ENCODE measurements at regions not wholly inside any gene's neighbourhood (a gene's known extent, or its start where the extent isn't known, plus 50 kb on each side); places are given as distances from the start of the nearest gene placed in this dataset.
A peak's percentile ranks its signal among the peaks of the same experiment; 100 is the strongest.
"Not testable (repeated sequence)": the region's sequence is repeated elsewhere in the genome, so short reads cannot be mapped to it uniquely, and the experiment has no call there.

- no peak overlapping the region for H3K27ac ChIP-seq
- DNase-seq (ENCODE audit: low read depth, low spot score): no peak
Measured at GRCh38 chrX:144494074-144494473, 610.2 kb downstream of the UBE2NL start.

- H3K27ac ChIP-seq: no peak overlapping the region
- no peak for DNase-seq (ENCODE audit: low read depth, low spot score)
Measured at GRCh38 chrX:144531877-144532276, 648.0 kb downstream of the UBE2NL start.

- H3K27ac ChIP-seq: no peak overlapping the region
- no peak for DNase-seq (ENCODE audit: low read depth, low spot score)
Measured at GRCh38 chrX:144566592-144566991, 680.7 kb upstream of the SPANXN1 start.

GRCh38 chrX:144586756-144587155 lies 660.5 kb upstream of the SPANXN1 start:
- H3K27ac ChIP-seq: no peak overlapping the region
- peak; percentile 5 for DNase-seq (ENCODE audit: low read depth, low spot score)

- H3K27ac ChIP-seq: no peak overlapping the region
- DNase-seq (ENCODE audit: low read depth, low spot score): no peak
Measured at GRCh38 chrX:144592036-144592435, 655.3 kb upstream of the SPANXN1 start.

GRCh38 chrX:144601010-144601409 lies 646.3 kb upstream of the SPANXN1 start:
- H3K27ac ChIP-seq: no peak overlapping the region
- DNase-seq (ENCODE audit: low read depth, low spot score): no peak

GRCh38 chrX:144612076-144612475 lies 635.2 kb upstream of the SPANXN1 start:
- no peak overlapping the region for H3K27ac ChIP-seq

GRCh38 chrX:144616317-144616716 lies 631.0 kb upstream of the SPANXN1 start:
- peak; percentile 0 for DNase-seq (ENCODE audit: low read depth, low spot score)
- H3K27ac ChIP-seq: no peak overlapping the region

More at GRCh38 chrX:144612076-144612475, 635.2 kb upstream of the SPANXN1 start:
- DNase-seq (ENCODE audit: low read depth, low spot score): no peak

GRCh38 chrX:144627947-144628346 lies 619.4 kb upstream of the SPANXN1 start:
- no peak for DNase-seq (ENCODE audit: low read depth, low spot score)
- H3K27ac ChIP-seq: peak overlapping the region; percentile 23

- DNase-seq (ENCODE audit: low read depth, low spot score): not testable (repeated sequence)
- peak overlapping the region; percentile 32 for H3K27ac ChIP-seq
Measured at GRCh38 chrX:144634451-144634850, 612.9 kb upstream of the SPANXN1 start.

GRCh38 chrX:144637731-144638130 lies 609.6 kb upstream of the SPANXN1 start:
- DNase-seq (ENCODE audit: low read depth, low spot score): peak; percentile 0
- no peak overlapping the region for H3K27ac ChIP-seq

GRCh38 chrX:144648788-144649187 lies 598.5 kb upstream of the SPANXN1 start:
- no peak for DNase-seq (ENCODE audit: low read depth, low spot score)
- no peak overlapping the region for H3K27ac ChIP-seq

GRCh38 chrX:144681501-144681900 lies 565.8 kb upstream of the SPANXN1 start:
- no peak overlapping the region for H3K27ac ChIP-seq
- no peak for DNase-seq (ENCODE audit: low read depth, low spot score)

GRCh38 chrX:144683247-144683646 lies 564.1 kb upstream of the SPANXN1 start:
- no peak overlapping the region for H3K27ac ChIP-seq
- DNase-seq (ENCODE audit: low read depth, low spot score): no peak

GRCh38 chrX:144709841-144710240 lies 537.5 kb upstream of the SPANXN1 start:
- no peak overlapping the region for H3K27ac ChIP-seq
- DNase-seq (ENCODE audit: low read depth, low spot score): no peak

- no peak for DNase-seq (ENCODE audit: low read depth, low spot score)
- H3K27ac ChIP-seq: no peak overlapping the region
Measured at GRCh38 chrX:144715337-144715736, 532.0 kb upstream of the SPANXN1 start.

GRCh38 chrX:144716187-144716586 lies 531.1 kb upstream of the SPANXN1 start:
- no peak overlapping the region for H3K27ac ChIP-seq
- DNase-seq (ENCODE audit: low read depth, low spot score): no peak

GRCh38 chrX:144717682-144718081 lies 529.6 kb upstream of the SPANXN1 start:
- DNase-seq (ENCODE audit: low read depth, low spot score): no peak
- no peak overlapping the region for H3K27ac ChIP-seq

GRCh38 chrX:144722307-144722706 lies 525.0 kb upstream of the SPANXN1 start:
- no peak for DNase-seq (ENCODE audit: low read depth, low spot score)

GRCh38 chrX:144730471-144730870 lies 516.8 kb upstream of the SPANXN1 start:
- peak overlapping the region; percentile 60 for H3K27ac ChIP-seq
- no peak for DNase-seq (ENCODE audit: low read depth, low spot score)

More at GRCh38 chrX:144722307-144722706, 525.0 kb upstream of the SPANXN1 start:
- H3K27ac ChIP-seq: no peak overlapping the region

GRCh38 chrX:144732588-144732987 lies 514.7 kb upstream of the SPANXN1 start:
- H3K27ac ChIP-seq: peak overlapping the region; percentile 60
- DNase-seq (ENCODE audit: low read depth, low spot score): no peak

- no peak overlapping the region for H3K27ac ChIP-seq
- DNase-seq (ENCODE audit: low read depth, low spot score): no peak
Measured at GRCh38 chrX:144738246-144738645, 509.1 kb upstream of the SPANXN1 start.

- DNase-seq (ENCODE audit: low read depth, low spot score): no peak
- H3K27ac ChIP-seq: no peak overlapping the region
Measured at GRCh38 chrX:144768540-144768939, 478.8 kb upstream of the SPANXN1 start.

All from epithelial cell of prostate (primary cell).